ENCODE measurements at regions not wholly inside any gene's neighbourhood (a gene's known extent, or its start where the extent isn't known, plus 50 kb on each side); places are given as distances from the start of the nearest gene placed in this dataset.
"Not testable (repeated sequence)": the region's sequence is repeated elsewhere in the genome, so short reads cannot be mapped to it uniquely, and the experiment has no call there.

- H3K9me3 ChIP-seq (ENCODE audit: control insufficient read depth in 3 of 3, low read length in 3 of 3); H3K27ac ChIP-seq (ENCODE audit: low read depth, low read length); H3K36me3 ChIP-seq (ENCODE audit: control insufficient read depth in 3 of 3, insufficient read depth in 3 of 3, low read length in 3 of 3); H3K27me3 ChIP-seq (ENCODE audit: control insufficient read depth in 3 of 3, insufficient read depth in 3 of 3, low read length in 3 of 3); H3K4me1 ChIP-seq (ENCODE audit: control insufficient read depth in 3 of 3, insufficient read depth in 3 of 3, low read length in 3 of 3); H3K9ac ChIP-seq (ENCODE audit: low read depth in 1 of 3, low read length in 3 of 3); H3K4me3 ChIP-seq (ENCODE audit: low read length in 3 of 3): not testable (repeated sequence)
Observed at GRCh38 chr3:10109-10996, 186.2 kb upstream of the CHL1 start.

- no peaks in the 10 kb centered on the region for H3K36me3 ChIP-seq (ENCODE audit: control insufficient read depth in 3 of 3, insufficient read depth in 3 of 3, low read length in 3 of 3)
- no peak overlapping the region for H3K9ac ChIP-seq (ENCODE audit: low read depth in 1 of 3, low read length in 3 of 3)
- H3K27me3 ChIP-seq (ENCODE audit: control insufficient read depth in 3 of 3, insufficient read depth in 3 of 3, low read length in 3 of 3), result no peaks in the 10 kb centered on the region
- H3K4me3 ChIP-seq (ENCODE audit: low read length in 3 of 3), result peak overlapping the region; percentile 32 to 60 (median 49)
- H3K9me3 ChIP-seq (ENCODE audit: control insufficient read depth in 3 of 3, low read length in 3 of 3), result no peaks in the 10 kb centered on the region
- H3K4me1 ChIP-seq (ENCODE audit: control insufficient read depth in 3 of 3, insufficient read depth in 3 of 3, low read length in 3 of 3), result no peaks in the 10 kb centered on the region
- H3K27ac ChIP-seq (ENCODE audit: low read depth, low read length), result no peak overlapping the region
Observed at GRCh38 chr3:11734-12133, 184.8 kb upstream of the CHL1 start.

- Histone ChIP-seq H3K9me3 (ENCODE audit: control insufficient read depth in 3 of 3, low read length in 3 of 3) (no peaks in the 10 kb centered on the region), H3K27me3 (ENCODE audit: control insufficient read depth in 3 of 3, insufficient read depth in 3 of 3, low read length in 3 of 3) (no peaks in the 10 kb centered on the region), H3K9ac (ENCODE audit: low read depth in 1 of 3, low read length in 3 of 3) (no peak overlapping the region), H3K36me3 (ENCODE audit: control insufficient read depth in 3 of 3, insufficient read depth in 3 of 3, low read length in 3 of 3) (no peaks in the 10 kb centered on the region), H3K4me3 (ENCODE audit: low read length in 3 of 3) (no peak overlapping the region), H3K27ac (ENCODE audit: low read depth, low read length) (no peak overlapping the region), H3K4me1 (ENCODE audit: control insufficient read depth in 3 of 3, insufficient read depth in 3 of 3, low read length in 3 of 3) (no peaks in the 10 kb centered on the region)
Observed at GRCh38 chr3:14652-15051, 181.9 kb upstream of the CHL1 start.

GRCh38 chr3:16366-16765 is 180.2 kb upstream of the CHL1 start:
- H3K4me3 ChIP-seq (ENCODE audit: low read length in 3 of 3), result no peak overlapping the region
- H3K27ac ChIP-seq (ENCODE audit: low read depth, low read length), result no peak overlapping the region

GRCh38 chr3:20421-20820 is 176.1 kb upstream of the CHL1 start:
- Histone ChIP-seq H3K27me3 (ENCODE audit: control insufficient read depth in 3 of 3, insufficient read depth in 3 of 3, low read length in 3 of 3) (no peaks in the 10 kb centered on the region), H3K9me3 (ENCODE audit: control insufficient read depth in 3 of 3, low read length in 3 of 3) (no peaks in the 10 kb centered on the region), H3K4me1 (ENCODE audit: control insufficient read depth in 3 of 3, insufficient read depth in 3 of 3, low read length in 3 of 3) (no peaks in the 10 kb centered on the region), H3K4me3 (ENCODE audit: low read length in 3 of 3) (no peak overlapping the region), H3K9ac (ENCODE audit: low read depth in 1 of 3, low read length in 3 of 3) (no peak overlapping the region), H3K27ac (ENCODE audit: low read depth, low read length) (no peak overlapping the region), H3K36me3 (ENCODE audit: control insufficient read depth in 3 of 3, insufficient read depth in 3 of 3, low read length in 3 of 3) (no peaks in the 10 kb centered on the region)

More at GRCh38 chr3:16366-16765, 180.2 kb upstream of the CHL1 start:
- Histone ChIP-seq H3K9me3 (ENCODE audit: control insufficient read depth in 3 of 3, low read length in 3 of 3) (no peaks in the 10 kb centered on the region), H3K4me1 (ENCODE audit: control insufficient read depth in 3 of 3, insufficient read depth in 3 of 3, low read length in 3 of 3) (no peaks in the 10 kb centered on the region), H3K27me3 (ENCODE audit: control insufficient read depth in 3 of 3, insufficient read depth in 3 of 3, low read length in 3 of 3) (no peaks in the 10 kb centered on the region), H3K36me3 (ENCODE audit: control insufficient read depth in 3 of 3, insufficient read depth in 3 of 3, low read length in 3 of 3) (no peaks in the 10 kb centered on the region), H3K9ac (ENCODE audit: low read depth in 1 of 3, low read length in 3 of 3) (no peak overlapping the region)

GRCh38 chr3:24006-24405 is 172.6 kb upstream of the CHL1 start:
- Histone ChIP-seq H3K9ac (ENCODE audit: low read depth in 1 of 3, low read length in 3 of 3) (no peak overlapping the region), H3K36me3 (ENCODE audit: control insufficient read depth in 3 of 3, insufficient read depth in 3 of 3, low read length in 3 of 3) (no peaks in the 10 kb centered on the region), H3K27ac (ENCODE audit: low read depth, low read length) (no peak overlapping the region), H3K9me3 (ENCODE audit: control insufficient read depth in 3 of 3, low read length in 3 of 3) (no peaks in the 10 kb centered on the region), H3K27me3 (ENCODE audit: control insufficient read depth in 3 of 3, insufficient read depth in 3 of 3, low read length in 3 of 3) (no peaks in the 10 kb centered on the region), H3K4me3 (ENCODE audit: low read length in 3 of 3) (no peak overlapping the region), H3K4me1 (ENCODE audit: control insufficient read depth in 3 of 3, insufficient read depth in 3 of 3, low read length in 3 of 3) (no peaks in the 10 kb centered on the region)

- H3K4me1 ChIP-seq (ENCODE audit: control insufficient read depth in 3 of 3, insufficient read depth in 3 of 3, low read length in 3 of 3), result no peaks in the 10 kb centered on the region
- no peaks in the 10 kb centered on the region for H3K36me3 ChIP-seq (ENCODE audit: control insufficient read depth in 3 of 3, insufficient read depth in 3 of 3, low read length in 3 of 3)
- no peak overlapping the region for H3K27ac ChIP-seq (ENCODE audit: low read depth, low read length)
- H3K27me3 ChIP-seq (ENCODE audit: control insufficient read depth in 3 of 3, insufficient read depth in 3 of 3, low read length in 3 of 3), result no peaks in the 10 kb centered on the region
- H3K9ac ChIP-seq (ENCODE audit: low read depth in 1 of 3, low read length in 3 of 3), result no peak overlapping the region
- no peak overlapping the region for H3K4me3 ChIP-seq (ENCODE audit: low read length in 3 of 3)
- no peaks in the 10 kb centered on the region for H3K9me3 ChIP-seq (ENCODE audit: control insufficient read depth in 3 of 3, low read length in 3 of 3)
Observed at GRCh38 chr3:25056-25455, 171.5 kb upstream of the CHL1 start.

- H3K9me3 ChIP-seq (ENCODE audit: control insufficient read depth in 3 of 3, low read length in 3 of 3); H3K27me3 ChIP-seq (ENCODE audit: control insufficient read depth in 3 of 3, insufficient read depth in 3 of 3, low read length in 3 of 3); H3K4me1 ChIP-seq (ENCODE audit: control insufficient read depth in 3 of 3, insufficient read depth in 3 of 3, low read length in 3 of 3): not testable (repeated sequence)
Observed at GRCh38 chr3:35985-36384, 160.6 kb upstream of the CHL1 start.

GRCh38 chr3:42871-43744 is 153.5 kb upstream of the CHL1 start:
- H3K9ac ChIP-seq (ENCODE audit: low read depth in 1 of 3, low read length in 3 of 3); H3K9me3 ChIP-seq (ENCODE audit: control insufficient read depth in 3 of 3, low read length in 3 of 3); H3K36me3 ChIP-seq (ENCODE audit: control insufficient read depth in 3 of 3, insufficient read depth in 3 of 3, low read length in 3 of 3); H3K4me3 ChIP-seq (ENCODE audit: low read length in 3 of 3); H3K4me1 ChIP-seq (ENCODE audit: control insufficient read depth in 3 of 3, insufficient read depth in 3 of 3, low read length in 3 of 3); H3K27ac ChIP-seq (ENCODE audit: low read depth, low read length); H3K27me3 ChIP-seq (ENCODE audit: control insufficient read depth in 3 of 3, insufficient read depth in 3 of 3, low read length in 3 of 3): not testable (repeated sequence)

More at GRCh38 chr3:35985-36384, 160.6 kb upstream of the CHL1 start:
- not testable (repeated sequence) for H3K36me3 ChIP-seq (ENCODE audit: control insufficient read depth in 3 of 3, insufficient read depth in 3 of 3, low read length in 3 of 3); H3K9ac ChIP-seq (ENCODE audit: low read depth in 1 of 3, low read length in 3 of 3); H3K27ac ChIP-seq (ENCODE audit: low read depth, low read length); H3K4me3 ChIP-seq (ENCODE audit: low read length in 3 of 3)

GRCh38 chr3:44028-44676 is 152.4 kb upstream of the CHL1 start:
- H3K27me3 ChIP-seq (ENCODE audit: control insufficient read depth in 3 of 3, insufficient read depth in 3 of 3, low read length in 3 of 3), result peaks cover 0 to 5% (median 0%) of the 10 kb centered on the region in 3 donors
- H3K36me3 ChIP-seq (ENCODE audit: control insufficient read depth in 3 of 3, insufficient read depth in 3 of 3, low read length in 3 of 3), result no peaks in the 10 kb centered on the region
- no peak overlapping the region for H3K27ac ChIP-seq (ENCODE audit: low read depth, low read length)
- H3K9ac ChIP-seq (ENCODE audit: low read depth in 1 of 3, low read length in 3 of 3), result no peak overlapping the region
- H3K4me3 ChIP-seq (ENCODE audit: low read length in 3 of 3), result no peak overlapping the region
- no peaks in the 10 kb centered on the region for H3K9me3 ChIP-seq (ENCODE audit: control insufficient read depth in 3 of 3, low read length in 3 of 3)
- H3K4me1 ChIP-seq (ENCODE audit: control insufficient read depth in 3 of 3, insufficient read depth in 3 of 3, low read length in 3 of 3), result no peaks in the 10 kb centered on the region

All from skeletal muscle tissue (tissue), 3 donors.